NOMO-1 (cell line): ENCODE measurements at regions not wholly inside any gene's neighbourhood (a gene's known extent, or its start where the extent isn't known, plus 50 kb on each side); places are given as distances from the start of the nearest gene placed in this dataset.
A peak's percentile ranks its signal among the peaks of the same experiment; 100 is the strongest.
"Not testable (repeated sequence)": the region's sequence is repeated elsewhere in the genome, so short reads cannot be mapped to it uniquely, and the experiment has no call there.

Source experiments
- DNase-seq, 2 experiments: peaks; one replicate each; lab custom pipeline; 2025; ENCODE audit not compliant: unreplicated experiment in 2 of 2; lab: John Stamatoyannopoulos, UW

GRCh38 chr5:57429513-57430120, 53.0 kb downstream of the ACTBL2 start:
- no peak for DNase-seq

GRCh38 chr5:57429021-57429420, 53.6 kb downstream of the ACTBL2 start:
- DNase-seq, result not testable (repeated sequence)

- no peak for DNase-seq
Observed at GRCh38 chr5:57422993-57423392, 59.6 kb downstream of the ACTBL2 start.

- DNase-seq, result no peak
Observed at GRCh38 chr5:57422341-57422740, 60.3 kb downstream of the ACTBL2 start.

GRCh38 chr5:57420801-57421200, 61.8 kb downstream of the ACTBL2 start:
- DNase-seq, result no peak

GRCh38 chr5:57417971-57418370, 64.6 kb downstream of the ACTBL2 start:
- DNase-seq, result no peak

- DNase-seq, result no peak
Observed at GRCh38 chr5:57417320-57417719, 65.3 kb downstream of the ACTBL2 start.

- DNase-seq, result no peak
Observed at GRCh38 chr5:57416278-57416994, 66.2 kb downstream of the ACTBL2 start.

GRCh38 chr5:57414857-57415256, 67.8 kb downstream of the ACTBL2 start:
- no peak for DNase-seq

- DNase-seq, result no peak
Observed at GRCh38 chr5:57414191-57414590, 68.4 kb downstream of the ACTBL2 start.

GRCh38 chr5:57413145-57413544, 69.5 kb downstream of the ACTBL2 start:
- DNase-seq, result no peak

GRCh38 chr5:57412680-57413079, 69.9 kb downstream of the ACTBL2 start:
- no peak for DNase-seq

- no peak for DNase-seq
Observed at GRCh38 chr5:57411982-57412381, 70.6 kb downstream of the ACTBL2 start.

- no peak for DNase-seq
Observed at GRCh38 chr5:57410374-57411320, 72.0 kb downstream of the ACTBL2 start.

- no peak for DNase-seq
Observed at GRCh38 chr5:57408714-57409113, 73.9 kb downstream of the ACTBL2 start.

- DNase-seq, result no peak
Observed at GRCh38 chr5:57408285-57408684, 74.3 kb downstream of the ACTBL2 start.

- DNase-seq, result no peak
Observed at GRCh38 chr5:57407391-57407790, 75.2 kb downstream of the ACTBL2 start.

- no peak for DNase-seq
Observed at GRCh38 chr5:57406641-57407040, 76.0 kb downstream of the ACTBL2 start.

GRCh38 chr5:57405984-57406383, 76.6 kb downstream of the ACTBL2 start:
- DNase-seq, result peak in 1 of 2 experiments; percentile 41

GRCh38 chr5:57402761-57403160, 79.8 kb downstream of the ACTBL2 start:
- no peak for DNase-seq

GRCh38 chr5:57402348-57402747, 80.3 kb downstream of the ACTBL2 start:
- no peak for DNase-seq
